Spleen (tissue), 11 donors: ENCODE measurements at regions not wholly inside any gene's neighbourhood (a gene's known extent, or its start where the extent isn't known, plus 50 kb on each side); places are given as distances from the start of the nearest gene placed in this dataset.

Experiments
- DNase-seq: peaks from one replicate; pipeline ENCODE4 v3.0.0-alpha.2; 2020
- H3K27ac ChIP-seq, 8 donors: fragments of 200-600 bp; sonication (generic) in 7 of 8; 1 replicate in 4 of 8; 2 replicates in 4 of 8; pipeline versions ENCODE4 v1.5.0 to v1.8.0; 2016 to 2021; ENCODE audit warnings: inconsistent platforms in 4 of 8, mild to moderate bottlenecking in 4 of 8, moderate library complexity in 1 of 8
- H3K27me3 ChIP-seq, 7 donors: fragments of 200-600 bp; sonication (generic) in 6 of 7; replicated peaks in 1 of 7; 1 replicate in 4 of 7; 2 replicates in 3 of 7; pipeline versions ENCODE4 v1.5.0 to v1.8.0; 2016 to 2021; ENCODE audit warnings: inconsistent platforms in 3 of 7, mild to moderate bottlenecking in 1 of 7
- H3K36me3 ChIP-seq, 6 donors: fragments of 200-600 bp; sonication (generic) in 5 of 6; 1 replicate in 4 of 6; 2 replicates in 2 of 6; pipeline versions ENCODE4 v1.5.0 to v1.8.0; 2016 to 2021; ENCODE audit warnings: inconsistent platforms in 2 of 6
- H3K4me1 ChIP-seq, 6 donors: fragments of 200-600 bp; sonication (generic) in 5 of 6; 1 replicate in 3 of 6; 2 replicates in 3 of 6; pipeline versions ENCODE4 v1.5.0 to v1.8.0; 2016 to 2021; ENCODE audit warnings: inconsistent platforms in 3 of 6
- H3K4me3 ChIP-seq, 8 donors: fragments of 200-600 bp; sonication (generic) in 7 of 8; 1 replicate in 4 of 8; 2 replicates in 4 of 8; pipeline versions ENCODE4 v1.5.0 to v1.8.0; 2016 to 2021; ENCODE audit warnings: inconsistent platforms in 4 of 8, mild to moderate bottlenecking in 4 of 8, moderate library complexity in 2 of 8
- H3K9me3 ChIP-seq, 8 donors: fragments of 200-600 bp; sonication (generic) in 7 of 8; 1 replicate in 4 of 8; 2 replicates in 4 of 8; pipeline versions ENCODE4 v1.5.0 to v1.8.0; 2016 to 2021; ENCODE audit warnings: inconsistent platforms in 4 of 8
- CTCF ChIP-seq, 11 experiments: fragments of 200-600 bp in 7 of 11; fragments of 450-650 bp in 4 of 11; sonication (generic) in 4 of 11; IDR thresholded peaks in 8 of 11; conservative IDR thresholded peaks in 3 of 11; 1 replicate in 7 of 11; 2 replicates in 4 of 11; pipeline versions ENCODE4 v1.4.0 to v1.8.0; 2016 to 2021; ENCODE audit warnings: antibody characterized with exemption in 11 of 11, inconsistent platforms in 4 of 11, mild to moderate bottlenecking in 1 of 11
- POLR2A ChIP-seq, 3 donors: fragments of 450-650 bp; IDR thresholded peaks; one replicate each; pipeline ENCODE4 v1.5.1; 2017; ENCODE audit warnings: antibody characterized with exemption in 3 of 3, mild to moderate bottlenecking in 1 of 3
- POLR2AphosphoS5 ChIP-seq, 3 donors: sonication (generic); formaldehyde crosslinking; IDR thresholded peaks; one replicate each; pipeline ENCODE4 v1.5.1; 2017; ENCODE audit warnings: antibody characterized with exemption in 3 of 3
- WGBS, 5 donors: extraction: QIAGEN DNeasy Blood & Tissue Kit in 3 of 5; methylation state at CpG; one replicate each; pipeline versions ENCODE4 v1.1.5 to v1.1.7; 2013 to 2018; 5-methylcytosine and 5-hydroxymethylcytosine counted together
- intact Hi-C: fragments of 100-400 bp; cut with DNase I; formaldehyde crosslinking; loops from one replicate; pipeline ENCODE4 v1.15.0; 2023; ENCODE audit warnings: low total_unique reads
- donor health status: healthy with polysubstance abuse.
- donor health status: DM: no; HTN: no; CAD: no; lungs with moderate emphysema.
- donor health status: DM: no; HTN: no; CAD: no.
- donor health status: Bipolar disorder and iron deficiency.
- donor health status: healthy.
- donor health status: DM: no; HTN: no; CAD: no.
- donor health status: DM: yes; HTN: yes; CAD: no.

- Histone ChIP-seq H3K27me3 (peaks cover 0 to 29% (median 0%) of the 10 kb centered on the region in 7 donors), H3K4me1 (peaks cover 28 to 99% (median 82%) of the 10 kb centered on the region in 6 donors), H3K4me3 (no peak overlapping the region), H3K36me3 (no peaks in the 10 kb centered on the region), H3K9me3 (no peaks in the 10 kb centered on the region), H3K27ac (no peak overlapping the region)
- TF ChIP-seq POLR2A (IDR thresholded peaks at IDR 0.05) (no peak), CTCF (IDR thresholded peaks at IDR 0.05 in 8 of 11, conservative IDR thresholded peaks at IDR 0.05 in 3 of 11) (no peak), POLR2AphosphoS5 (IDR thresholded peaks at IDR 0.05) (no peak)
- WGBS, 5 donors, result 73 to 80% (median 76%) methylated on average over 7 to 9 of the region's 9 CpGs
- intact Hi-C loops, result no loop called here
- peak; percentile 72 for DNase-seq
Measured at GRCh38 chr15:70265466-70265978, 167.8 kb upstream of the TLE3 start.

GRCh38 chr15:70264738-70265465 lies 167.2 kb upstream of the TLE3 start:
- H3K9me3 ChIP-seq, result no peaks in the 10 kb centered on the region
- no peak overlapping the region for H3K4me3 ChIP-seq
- intact Hi-C loops, result no loop called here
- peak; percentile 63 for DNase-seq
- WGBS, 5 donors, result 65 to 77% (median 66%) methylated on average over 8 of the region's 8 CpGs
- H3K36me3 ChIP-seq, result no peaks in the 10 kb centered on the region
- TF ChIP-seq POLR2AphosphoS5 (IDR thresholded peaks at IDR 0.05), result no peak
- TF ChIP-seq POLR2A (IDR thresholded peaks at IDR 0.05), result no peak
- no peak for TF ChIP-seq CTCF (IDR thresholded peaks at IDR 0.05 in 8 of 11, conservative IDR thresholded peaks at IDR 0.05 in 3 of 11)
- H3K4me1 ChIP-seq, result peaks cover 25 to 99% (median 82%) of the 10 kb centered on the region in 6 donors
- H3K27ac ChIP-seq, result peak overlapping the region in 1 of 8 donors; percentile 24
- peaks cover 0 to 26% (median 0%) of the 10 kb centered on the region in 7 donors for H3K27me3 ChIP-seq

- DNase-seq, result peak; percentile 46
- peak overlapping the region in 3 of 8 donors; percentile 24 to 48 (median 37) for H3K27ac ChIP-seq
- WGBS, 5 donors, result 25 to 41% (median 31%) methylated on average over 13 to 15 of the region's 15 CpGs
- H3K9me3 ChIP-seq, result no peaks in the 10 kb centered on the region
- no peak overlapping the region for H3K4me3 ChIP-seq
- peaks cover 0 to 17% (median 0%) of the 10 kb centered on the region in 7 donors for H3K27me3 ChIP-seq
- no peaks in the 10 kb centered on the region for H3K36me3 ChIP-seq
- peaks cover 26 to 99% (median 82%) of the 10 kb centered on the region in 6 donors for H3K4me1 ChIP-seq
- no peak for TF ChIP-seq POLR2AphosphoS5 (IDR thresholded peaks at IDR 0.05)
- TF ChIP-seq POLR2A (IDR thresholded peaks at IDR 0.05), result no peak
- no peak for TF ChIP-seq CTCF (IDR thresholded peaks at IDR 0.05 in 8 of 11, conservative IDR thresholded peaks at IDR 0.05 in 3 of 11)
- intact Hi-C loops, result no loop called here
Measured at GRCh38 chr15:70264014-70264582, 166.4 kb upstream of the TLE3 start.
